NB4 (cell line): ENCODE measurements at regions not wholly inside any gene's neighbourhood (a gene's known extent, or its start where the extent isn't known, plus 50 kb on each side); places are given as distances from the start of the nearest gene placed in this dataset.

ENCODE experiments used
- CTCF ChIP-seq: IDR thresholded peaks from one replicate; pipeline ENCODE4 v1.5.1; 2012; ENCODE audit warnings: low read depth, low read length
- MAX ChIP-seq: IDR thresholded peaks from 2 replicates; pipeline ENCODE4 v1.6.1; 2011; ENCODE audit warnings: low read depth, low read length
- POLR2A ChIP-seq: IDR thresholded peaks from 2 replicates; pipeline ENCODE4 v1.6.1; 2011; ENCODE audit warnings: mild to moderate bottlenecking; ENCODE audit not compliant: insufficient read length; ENCODE audit errors: extremely low read depth

GRCh38 chr17:34826332-34826731 is 134.9 kb downstream of the CCT6B start:
- TF ChIP-seq CTCF (no peak), POLR2A (no peak), MAX (no peak)
